ENCODE measurements at regions not wholly inside any gene's neighbourhood (a gene's known extent, or its start where the extent isn't known, plus 50 kb on each side); places are given as distances from the start of the nearest gene placed in this dataset.

GRCh38 chr3:180743813-180744590 lies 64.7 kb upstream of the CCDC39 start:
- Histone ChIP-seq H3K4me3 (no peak overlapping the region), H3K9me3 (no peaks in the 10 kb centered on the region), H3K27ac (no peak overlapping the region), H3K27me3 (no peaks in the 10 kb centered on the region), H3K36me3 (no peaks in the 10 kb centered on the region), H3K4me1 (no peaks in the 10 kb centered on the region)
- no peak for TF ChIP-seq POLR2A (IDR thresholded peaks at IDR 0.05)
- no peak for TF ChIP-seq CTCF (IDR thresholded peaks at IDR 0.05)
- no peak for DNase-seq

- Histone ChIP-seq H3K27me3 (no peaks in the 10 kb centered on the region), H3K36me3 (no peaks in the 10 kb centered on the region), H3K4me1 (no peaks in the 10 kb centered on the region), H3K27ac (no peak overlapping the region), H3K4me3 (no peak overlapping the region), H3K9me3 (no peaks in the 10 kb centered on the region)
- TF ChIP-seq CTCF (IDR thresholded peaks at IDR 0.05) (no peak), POLR2A (IDR thresholded peaks at IDR 0.05) (no peak)
- no peak for DNase-seq
These were observed 68.6 kb upstream of the CCDC39 start for GRCh38 chr3:180747805-180748361.

GRCh38 chr3:180749322-180749721 lies 70.0 kb upstream of the CCDC39 start:
- DNase-seq, result no peak
- TF ChIP-seq CTCF (IDR thresholded peaks at IDR 0.05) (no peak), POLR2A (IDR thresholded peaks at IDR 0.05) (no peak)
- Histone ChIP-seq H3K27ac (no peak overlapping the region), H3K27me3 (no peaks in the 10 kb centered on the region), H3K9me3 (no peaks in the 10 kb centered on the region), H3K4me1 (no peaks in the 10 kb centered on the region), H3K4me3 (no peak overlapping the region), H3K36me3 (no peaks in the 10 kb centered on the region)

GRCh38 chr3:180749796-180750195 lies 70.5 kb upstream of the CCDC39 start:
- no peaks in the 10 kb centered on the region for H3K9me3 ChIP-seq
- no peak overlapping the region for H3K4me3 ChIP-seq
- H3K36me3 ChIP-seq, result no peaks in the 10 kb centered on the region
- H3K27me3 ChIP-seq, result no peaks in the 10 kb centered on the region
- H3K27ac ChIP-seq, result no peak overlapping the region
- TF ChIP-seq CTCF (IDR thresholded peaks at IDR 0.05), result no peak
- no peak for DNase-seq
- no peaks in the 10 kb centered on the region for H3K4me1 ChIP-seq

- H3K9me3 ChIP-seq, result no peaks in the 10 kb centered on the region
These were observed 76.3 kb upstream of the CCDC39 start for GRCh38 chr3:180755556-180755955.

More at GRCh38 chr3:180755556-180755955, 76.3 kb upstream of the CCDC39 start:
- DNase-seq, result no peak
- Histone ChIP-seq H3K4me3 (no peak overlapping the region), H3K27me3 (no peaks in the 10 kb centered on the region), H3K36me3 (no peaks in the 10 kb centered on the region), H3K4me1 (no peaks in the 10 kb centered on the region), H3K27ac (no peak overlapping the region)
- TF ChIP-seq CTCF (IDR thresholded peaks at IDR 0.05), result no peak
- TF ChIP-seq POLR2A (IDR thresholded peaks at IDR 0.05), result no peak

Measured in Peyer's patch (tissue), 4 donors.